GM19239 (cell line): ENCODE measurements at regions not wholly inside any gene's neighbourhood (a gene's known extent, or its start where the extent isn't known, plus 50 kb on each side); places are given as distances from the start of the nearest gene placed in this dataset.
A peak's percentile ranks its signal among the peaks of the same experiment; 100 is the strongest.
"Not testable (repeated sequence)": the region's sequence is repeated elsewhere in the genome, so short reads cannot be mapped to it uniquely, and the experiment has no call there.

Experiments used
- DNase-seq: peaks from one replicate; pipeline ENCODE4 v3.0.0; 2011; ENCODE audit warnings: low spot score; ENCODE audit not compliant: insufficient read length
- FAIRE-seq: peaks from 2 replicates; lab custom pipeline; 2011; peaks lifted over from hg19 to GRCh38; lab: Jason Lieb, UNC

DNA sequence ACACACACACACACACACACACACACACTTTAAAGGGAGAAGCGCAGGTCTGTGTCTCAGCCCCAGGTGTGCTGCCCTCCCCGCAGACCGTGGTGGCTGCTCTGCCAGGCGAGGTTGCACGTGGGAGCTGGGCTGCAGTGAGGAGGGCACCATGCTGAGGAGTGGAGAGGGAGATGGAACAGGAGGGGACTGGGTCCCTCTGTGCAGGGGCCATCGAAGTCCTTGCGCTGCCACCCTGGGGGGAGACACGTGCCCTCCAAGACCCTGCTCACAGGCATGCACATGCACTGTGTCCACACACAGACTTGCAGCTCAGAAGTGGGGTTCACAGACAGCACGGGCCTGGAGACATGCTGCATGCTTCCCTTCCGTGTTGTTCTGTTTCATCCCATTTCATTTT is 65.5 kb upstream of the HGFAC start:
- DNase-seq, result no peak
- FAIRE-seq, result no peak

DNA sequence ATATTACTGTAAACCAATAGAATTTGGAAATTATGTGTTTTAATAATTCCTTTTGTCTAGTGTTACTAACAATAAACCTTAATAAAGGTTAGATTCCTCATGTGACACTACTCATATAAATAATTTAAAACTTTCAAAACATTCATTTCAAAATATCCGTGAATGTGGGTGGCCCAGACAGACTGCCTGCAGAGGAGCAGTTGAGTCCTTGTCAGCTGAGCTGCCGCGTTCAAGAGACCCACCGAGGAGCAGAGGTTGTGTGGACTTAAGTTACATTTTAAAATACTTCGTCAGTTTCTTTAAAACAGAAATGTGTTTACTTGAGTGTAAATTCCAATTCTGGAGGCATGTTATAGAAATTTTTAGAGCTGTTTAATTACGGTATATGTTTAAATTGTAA is 64.2 kb upstream of the HGFAC start:
- FAIRE-seq (no peak), DNase-seq (no peak)

DNA sequence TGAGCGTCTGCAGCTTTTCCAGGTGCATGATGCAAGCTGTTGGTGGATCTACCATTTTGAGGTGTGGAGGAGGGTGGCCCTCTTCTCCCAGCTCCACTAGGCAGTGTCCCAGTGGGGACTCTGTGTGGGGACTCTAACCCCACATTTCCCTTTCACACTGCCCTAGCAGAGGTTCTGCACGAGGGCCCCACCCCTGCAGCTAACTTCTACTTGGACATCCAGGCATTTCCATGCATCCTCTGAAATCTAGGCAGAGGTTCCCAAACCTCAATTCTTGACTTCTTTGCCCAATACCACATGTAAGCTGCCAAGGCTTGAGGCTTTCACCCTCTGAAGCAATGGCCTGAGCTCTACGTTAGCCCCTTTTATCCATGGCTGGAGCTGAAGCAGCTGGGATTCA is 61.4 kb upstream of the HGFAC start:
- not testable (repeated sequence) for FAIRE-seq, DNase-seq

DNA sequence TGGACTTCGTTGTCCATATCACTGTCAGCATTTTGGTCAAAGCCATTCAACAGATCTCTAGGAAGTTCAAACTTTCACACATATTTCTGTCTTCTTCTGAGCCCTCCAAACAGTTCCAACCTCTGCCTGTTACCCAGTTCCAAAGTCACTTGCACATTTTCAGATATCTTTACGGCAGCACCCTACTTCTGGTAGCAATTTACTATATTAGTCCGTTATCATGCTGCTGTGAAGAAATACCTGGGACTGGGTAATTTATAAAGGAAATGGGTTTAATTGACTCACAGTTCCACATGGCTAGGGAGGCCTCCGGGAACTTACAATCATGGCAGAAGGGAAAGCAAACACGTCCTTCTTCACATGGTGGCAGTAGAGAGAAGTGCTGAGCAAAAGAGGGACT is 60.6 kb upstream of the HGFAC start:
- FAIRE-seq, DNase-seq: not testable (repeated sequence)

DNA sequence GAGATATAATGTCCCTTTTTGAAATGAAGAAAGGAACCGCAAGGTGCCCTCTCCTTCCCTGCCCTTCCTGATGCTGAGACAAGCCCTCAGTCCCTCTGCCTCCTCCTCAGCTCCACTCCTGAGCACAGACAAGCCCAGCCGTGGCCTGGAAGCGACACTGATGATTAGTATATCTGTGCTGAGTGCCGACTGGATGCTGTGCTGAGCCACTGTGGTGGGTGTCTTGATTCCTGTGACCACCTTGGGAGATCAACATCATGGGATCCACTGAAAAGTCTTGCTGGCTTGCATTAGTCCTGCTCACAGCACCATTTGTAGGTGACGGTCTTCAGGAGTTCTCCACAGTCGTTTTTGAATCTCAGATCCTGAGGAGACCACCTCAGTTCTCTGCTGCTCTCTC is 59.5 kb upstream of the HGFAC start:
- FAIRE-seq (no peak), DNase-seq (no peak)

DNA sequence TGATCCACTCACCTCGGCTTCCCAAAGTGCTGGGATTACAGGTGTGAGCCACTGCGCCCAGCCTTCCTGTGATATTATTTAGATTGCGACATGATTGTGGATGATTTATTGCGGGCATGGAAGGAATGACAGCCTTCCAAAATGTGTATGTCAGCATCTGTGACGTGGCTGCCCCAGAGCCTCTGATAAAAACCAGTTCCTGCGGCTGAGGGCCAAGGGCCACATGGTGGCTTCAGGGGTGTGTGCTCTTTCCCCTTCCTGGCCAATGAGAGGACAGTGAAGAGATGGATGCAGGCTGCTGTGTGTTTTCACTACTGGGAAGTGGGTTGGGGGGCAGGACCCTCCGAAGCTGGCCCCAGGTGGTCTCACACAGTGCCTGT is 57.4 kb upstream of the HGFAC start:
- FAIRE-seq (no peak), DNase-seq (no peak)

DNA sequence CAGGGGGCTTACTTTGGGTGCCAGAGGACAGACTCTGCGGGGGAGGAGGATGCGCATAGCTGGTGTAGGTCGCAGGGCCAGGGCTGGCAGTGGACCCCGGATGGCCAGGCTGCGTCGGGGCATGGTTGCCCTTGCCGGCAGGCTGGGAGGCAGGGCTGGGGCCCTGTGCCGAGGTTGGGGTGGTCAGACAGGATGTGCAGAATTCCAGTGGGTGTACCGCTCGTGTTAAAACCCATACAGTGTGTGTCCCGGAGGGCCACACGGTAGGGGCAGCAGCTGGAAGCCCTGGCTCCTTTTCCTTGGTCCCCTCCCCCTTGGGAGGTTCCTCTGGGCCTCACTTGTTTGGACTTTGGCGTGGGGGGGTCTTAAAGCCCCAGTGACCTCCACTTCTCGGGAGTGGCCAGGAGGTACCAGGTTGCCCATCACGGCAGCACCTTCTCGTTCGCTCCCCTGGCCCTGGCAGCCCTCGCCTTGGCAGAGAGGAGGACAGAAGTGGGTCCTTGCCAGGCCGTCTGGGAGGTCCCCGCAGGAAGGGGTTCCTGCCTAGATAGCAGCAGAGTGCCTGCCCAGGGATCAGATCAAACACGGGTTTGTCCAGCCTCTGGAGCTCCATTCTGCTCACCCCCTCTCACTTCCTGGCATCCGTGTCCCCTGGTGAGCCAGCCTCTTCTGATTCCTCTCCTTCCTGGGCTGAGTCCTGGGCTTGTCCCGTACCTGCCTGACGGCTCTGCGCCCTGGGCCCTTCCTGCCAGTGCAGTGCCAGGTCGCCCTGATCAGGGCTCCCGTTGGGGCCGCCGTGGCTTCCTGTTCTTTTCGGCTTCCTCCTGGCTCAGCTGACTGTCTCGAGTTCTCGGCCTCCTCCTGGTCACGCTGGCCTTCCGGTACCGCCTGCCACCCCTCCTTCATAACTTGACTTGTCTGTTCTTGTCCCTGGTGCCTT is 56.7 kb upstream of the HGFAC start:
- FAIRE-seq, result peak; percentile 48
- DNase-seq, result no peak

DNA sequence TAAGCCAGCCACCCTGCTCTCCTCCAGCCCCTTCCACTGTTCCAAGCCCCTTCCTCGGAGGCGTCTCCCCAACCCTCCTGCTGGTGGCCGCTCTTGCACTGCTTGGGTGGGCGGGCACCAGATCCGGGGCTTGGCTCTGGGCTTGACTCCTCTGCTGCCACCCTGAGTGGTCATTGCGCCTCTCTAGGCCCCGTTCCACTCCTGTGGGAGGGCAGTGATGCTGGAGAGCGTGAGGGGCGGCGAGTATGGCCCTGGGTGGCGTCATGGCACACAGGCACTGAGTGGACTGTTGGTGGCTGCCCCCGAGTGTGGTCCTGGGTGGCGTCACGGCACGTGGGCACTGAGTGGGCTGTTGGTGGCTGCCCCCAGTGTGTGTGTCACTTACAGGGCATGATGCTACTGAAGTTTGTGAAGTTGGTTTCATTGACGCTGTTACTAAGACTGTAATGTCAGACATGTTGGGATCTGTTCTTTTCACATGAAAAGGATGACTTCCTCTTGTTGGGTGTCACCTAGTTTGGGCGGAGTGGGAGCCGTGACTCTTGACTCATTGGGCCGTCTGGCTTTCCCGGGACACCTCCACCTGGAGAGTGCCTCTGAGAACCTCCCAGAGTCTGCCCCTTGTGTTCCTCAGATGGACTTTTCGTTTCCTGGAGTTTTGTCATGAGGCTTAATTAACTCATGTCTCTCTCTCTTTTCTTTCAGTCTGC is 55.9 kb upstream of the HGFAC start:
- FAIRE-seq, result peak; percentile 8

DNA sequence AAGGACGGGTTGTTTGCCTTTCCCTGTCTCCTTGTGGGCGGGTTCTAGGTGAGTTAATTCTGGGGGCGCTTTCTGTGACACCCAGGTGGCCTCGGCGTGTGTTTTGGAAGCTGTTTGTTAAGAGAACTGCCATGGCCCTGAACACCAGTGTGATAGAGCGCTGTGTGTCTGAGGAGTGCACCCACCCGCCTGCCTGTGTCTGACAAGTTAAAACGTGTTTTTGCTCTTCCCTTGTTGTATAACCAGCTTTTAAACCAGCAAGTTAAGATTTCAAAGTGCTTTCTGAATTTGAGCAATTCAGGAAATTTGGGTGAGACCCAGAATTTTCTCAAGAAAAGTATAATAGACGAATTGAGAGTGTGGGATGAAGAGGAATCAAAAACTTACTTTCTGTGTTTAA is 55.2 kb upstream of the HGFAC start:
- DNase-seq (no peak), FAIRE-seq (no peak)

More for the DNA sequence above, 55.9 kb upstream of the HGFAC start:
- DNase-seq, result no peak

DNA sequence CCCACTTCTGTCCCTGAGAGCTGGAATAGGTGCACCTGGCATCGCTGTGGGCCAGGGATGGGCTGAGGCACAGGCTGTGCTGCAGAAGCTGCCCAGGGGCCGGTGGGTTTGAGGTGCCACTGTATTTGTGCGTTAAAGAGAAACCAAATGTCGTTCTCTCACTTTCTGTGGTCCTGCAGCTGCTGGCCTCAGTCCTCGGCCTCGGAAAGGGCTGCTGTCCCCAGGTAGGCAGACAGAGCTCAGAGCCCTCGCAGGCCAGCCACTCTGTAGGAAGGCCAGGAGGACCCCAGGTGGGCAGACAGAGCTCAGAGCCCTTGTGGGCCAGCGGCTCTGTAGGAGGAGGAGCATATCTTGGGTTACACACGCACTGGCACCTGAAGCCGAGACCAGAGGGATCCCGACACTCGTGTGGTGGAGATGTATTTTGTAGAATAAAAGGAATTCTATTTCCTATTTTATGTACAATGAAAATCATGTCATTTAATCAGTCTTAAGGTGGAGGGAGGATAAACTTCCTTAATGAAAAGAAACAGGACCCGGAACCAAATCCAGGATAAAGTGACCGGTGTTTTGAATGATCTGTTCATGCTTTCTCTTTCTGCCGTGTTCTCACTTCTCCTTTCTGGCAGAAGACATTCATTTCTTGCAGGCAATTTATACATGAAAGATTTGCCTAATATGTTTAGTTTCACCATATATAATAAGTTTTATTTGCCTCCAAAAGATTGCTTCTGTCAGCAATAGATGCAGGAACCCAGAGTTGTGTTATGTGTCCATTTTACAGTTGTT is 54.4 kb upstream of the HGFAC start:
- FAIRE-seq (peak; percentile 95), DNase-seq (peak; percentile 48)

DNA sequence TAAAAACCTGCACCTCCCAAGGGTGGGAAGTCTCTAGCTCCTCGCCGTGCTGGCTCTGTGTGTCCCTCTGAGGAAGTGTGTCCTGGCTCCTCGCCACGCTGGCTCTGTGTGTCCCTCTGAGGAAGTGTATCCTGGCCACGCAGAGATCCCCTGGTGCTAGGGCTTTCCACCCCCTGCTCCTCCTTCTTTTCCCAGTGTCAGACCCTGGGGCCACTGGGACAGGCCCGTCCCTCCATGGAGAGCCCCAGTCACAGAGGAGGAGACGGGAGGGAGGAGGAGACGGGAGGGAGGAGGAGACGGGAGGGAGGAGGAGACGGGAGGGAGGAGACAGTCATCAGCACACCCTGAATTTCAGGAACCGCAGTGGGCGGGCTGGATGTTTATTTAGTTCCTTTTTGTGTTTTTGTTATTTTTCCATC is 53.8 kb upstream of the HGFAC start:
- no peak for FAIRE-seq
- no peak for DNase-seq

DNA sequence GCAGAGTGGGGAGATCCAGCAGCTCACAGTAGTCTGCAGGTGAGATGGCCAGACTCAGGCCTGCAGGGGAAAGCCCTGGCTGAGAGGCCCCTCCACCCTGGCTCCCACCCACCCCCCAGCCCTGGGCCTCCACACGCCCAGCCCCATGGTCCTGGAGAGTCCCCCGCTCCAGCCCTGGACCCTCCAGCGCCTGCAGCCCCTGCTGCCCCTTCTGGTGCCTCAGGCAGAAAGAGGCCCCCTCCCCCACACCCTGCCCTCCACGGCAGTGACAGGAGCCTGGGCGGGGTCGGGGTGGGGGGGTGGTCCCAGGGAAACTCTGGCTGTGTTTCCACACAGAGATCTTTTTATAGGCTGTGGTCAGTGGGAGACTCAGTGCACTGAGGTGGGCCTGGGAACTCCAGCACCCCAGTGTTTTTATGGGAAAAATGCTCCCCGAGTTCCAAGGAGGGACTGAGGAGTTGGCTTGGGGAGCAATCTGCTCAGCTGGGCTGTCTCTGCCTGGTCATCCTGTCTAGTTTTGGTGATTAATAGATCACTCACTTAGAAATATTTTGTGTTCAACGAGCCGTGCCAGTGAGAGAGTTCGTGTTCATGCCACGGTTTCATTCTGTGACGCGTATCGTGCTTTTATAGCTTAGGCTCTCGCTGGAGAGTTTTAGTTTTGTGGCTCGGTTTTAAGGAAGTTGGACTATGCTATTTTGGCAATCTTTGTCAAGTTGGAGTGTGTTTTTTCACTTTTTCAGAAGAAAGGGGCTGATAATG is 53.1 kb upstream of the HGFAC start:
- FAIRE-seq, result peak; percentile 99
- DNase-seq, result peak; percentile 51

DNA sequence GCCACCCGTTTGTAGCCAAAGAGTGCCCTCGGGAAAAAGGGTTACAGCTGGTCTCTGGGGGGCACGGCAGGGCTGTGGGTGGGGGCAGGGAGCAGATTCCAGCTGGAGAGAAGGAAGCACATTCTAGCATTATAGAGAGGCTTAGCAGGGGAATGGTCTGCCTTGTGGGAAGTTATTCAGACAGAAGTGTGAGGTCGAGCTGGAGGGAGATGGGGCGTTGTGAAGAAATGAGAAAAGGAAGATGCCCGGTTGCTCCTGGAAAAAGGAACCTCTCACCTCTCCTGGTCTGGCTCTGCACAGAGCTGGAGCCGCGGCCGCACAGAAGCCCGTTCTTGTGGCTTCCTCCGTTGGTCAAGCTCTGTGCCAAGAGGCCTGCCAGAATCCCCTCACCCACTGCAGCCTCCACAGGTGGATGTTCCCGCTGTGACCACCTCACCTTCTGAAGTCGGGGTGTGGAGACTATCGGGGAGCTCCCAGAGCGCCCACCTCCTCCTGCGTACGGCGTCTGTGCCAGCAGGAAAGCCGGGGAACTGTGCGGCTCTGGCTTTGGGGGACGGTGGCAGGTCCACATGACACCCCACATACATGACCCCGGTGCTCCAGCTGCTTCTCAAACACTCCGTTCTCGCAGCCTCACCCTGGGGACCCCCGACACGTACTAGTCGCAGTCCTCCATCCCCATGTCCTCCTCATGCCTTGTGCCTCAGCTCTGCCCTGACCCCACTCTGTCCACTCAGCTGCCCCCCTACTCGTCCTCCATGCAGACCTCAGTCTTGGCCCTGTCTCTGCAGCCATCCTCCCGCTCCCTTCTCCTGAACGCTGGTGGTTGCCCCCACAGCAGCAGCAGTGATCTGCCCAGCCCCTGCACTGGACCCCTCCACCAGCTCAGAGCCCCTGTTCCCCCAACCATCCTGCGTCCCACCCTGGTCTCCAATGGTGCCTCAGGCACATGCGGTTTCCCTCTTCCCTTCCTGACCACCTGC is 52.2 kb upstream of the HGFAC start:
- DNase-seq (no peak), FAIRE-seq (no peak)

DNA sequence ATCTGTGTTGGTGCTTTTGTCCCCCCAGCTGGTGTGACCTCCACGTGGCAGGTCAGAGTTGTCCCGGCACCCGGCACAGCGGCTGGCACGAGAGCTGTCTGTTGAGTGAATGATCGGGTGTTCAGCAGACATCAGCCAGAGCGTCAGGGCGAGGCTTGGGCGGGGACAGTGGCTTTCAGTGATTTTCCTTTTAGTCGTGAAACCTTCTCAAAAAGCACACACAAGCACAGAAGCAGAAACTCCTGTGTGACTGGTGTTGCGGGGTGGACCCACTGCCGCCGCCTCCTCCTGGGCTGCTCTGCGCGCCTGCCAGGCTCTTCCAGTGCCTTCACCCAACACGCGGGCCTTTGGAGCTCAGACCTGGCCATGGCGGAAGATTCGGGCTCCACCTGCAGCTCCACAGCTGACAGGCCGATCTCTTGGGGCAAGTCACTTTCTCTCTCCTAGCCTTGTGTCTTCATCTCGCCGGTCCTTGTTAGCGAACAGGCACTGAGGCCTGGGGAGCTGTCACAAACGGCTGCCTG is 51.4 kb upstream of the HGFAC start:
- no peak for FAIRE-seq

DNA sequence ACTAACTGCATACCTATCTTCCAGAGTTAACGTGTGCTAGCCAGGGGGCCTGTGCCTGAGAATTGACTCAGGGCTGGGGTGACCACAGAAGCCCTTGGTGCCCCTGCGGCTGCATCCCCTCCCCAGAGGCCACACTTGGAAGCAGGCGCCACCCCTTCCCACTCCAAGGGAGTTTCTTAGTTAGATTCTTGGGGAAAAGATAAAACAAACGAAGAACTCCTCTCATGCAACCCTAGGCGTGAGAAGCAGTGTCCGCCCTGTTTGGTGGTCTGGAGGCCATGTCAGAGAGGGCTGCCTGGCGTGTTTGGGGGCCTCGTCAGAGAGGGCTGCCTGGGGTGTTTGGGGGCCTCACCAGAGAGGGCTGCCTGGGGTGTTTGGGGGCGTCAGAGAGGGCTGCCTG is 50.3 kb upstream of the HGFAC start:
- FAIRE-seq (no peak), DNase-seq (no peak)

More for the DNA sequence above, 51.4 kb upstream of the HGFAC start:
- no peak for DNase-seq
